Epithelial cell of prostate (primary cell): ENCODE measurements at regions not wholly inside any gene's neighbourhood (a gene's known extent, or its start where the extent isn't known, plus 50 kb on each side); places are given as distances from the start of the nearest gene placed in this dataset.
"Not testable (repeated sequence)": the region's sequence is repeated elsewhere in the genome, so short reads cannot be mapped to it uniquely, and the experiment has no call there.

Experiments
- DNase-seq: peaks from one replicate; pipeline ENCODE4 v3.0.0-alpha.2; 2011; ENCODE audit warnings: low read depth, low spot score
- H3K27ac ChIP-seq: fragments of 450-650 bp; 2 replicates; pipeline ENCODE4 v1.5.1; 2017; ENCODE audit warnings: mild to moderate bottlenecking

- H3K27ac ChIP-seq, result no peak overlapping the region
- no peak for DNase-seq
Observed at GRCh38 chr10:80697926-80698325, 160.2 kb downstream of the SH2D4B start.

- H3K27ac ChIP-seq, result no peak overlapping the region
- no peak for DNase-seq
Observed at GRCh38 chr10:80699602-80700039, 161.9 kb downstream of the SH2D4B start.

DNA sequence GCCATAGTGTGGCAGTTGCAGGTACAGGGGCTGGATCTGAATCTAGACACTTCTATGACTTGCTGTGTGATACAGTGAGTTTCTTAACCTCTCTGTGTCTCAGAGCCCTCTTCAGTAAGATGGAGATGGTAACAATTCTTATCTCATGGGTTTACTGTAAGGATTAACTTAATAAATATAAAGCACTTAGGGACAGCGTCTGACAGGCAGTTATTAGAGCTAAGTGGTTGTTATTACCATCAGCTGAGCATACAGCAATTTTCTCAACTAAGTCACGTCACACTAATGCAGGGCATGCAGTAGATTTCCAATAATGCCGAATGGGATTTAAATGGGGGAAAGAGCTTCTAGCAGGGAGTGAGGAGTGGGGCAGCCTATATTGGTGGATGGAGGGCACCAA, 162.6 kb downstream of the SH2D4B start:
- H3K27ac ChIP-seq, result no peak overlapping the region
- DNase-seq, result no peak

GRCh38 chr10:80700760-80701444, 163.2 kb downstream of the SH2D4B start:
- H3K27ac ChIP-seq, result no peak overlapping the region
- DNase-seq, result no peak

GRCh38 chr10:80701706-80702105, 164.0 kb downstream of the SH2D4B start:
- DNase-seq, result no peak
- no peak overlapping the region for H3K27ac ChIP-seq

GRCh38 chr10:80702143-80702542, 164.4 kb downstream of the SH2D4B start:
- DNase-seq, result no peak
- no peak overlapping the region for H3K27ac ChIP-seq

GRCh38 chr10:80705899-80706298, 168.2 kb downstream of the SH2D4B start:
- no peak for DNase-seq
- no peak overlapping the region for H3K27ac ChIP-seq

DNA sequence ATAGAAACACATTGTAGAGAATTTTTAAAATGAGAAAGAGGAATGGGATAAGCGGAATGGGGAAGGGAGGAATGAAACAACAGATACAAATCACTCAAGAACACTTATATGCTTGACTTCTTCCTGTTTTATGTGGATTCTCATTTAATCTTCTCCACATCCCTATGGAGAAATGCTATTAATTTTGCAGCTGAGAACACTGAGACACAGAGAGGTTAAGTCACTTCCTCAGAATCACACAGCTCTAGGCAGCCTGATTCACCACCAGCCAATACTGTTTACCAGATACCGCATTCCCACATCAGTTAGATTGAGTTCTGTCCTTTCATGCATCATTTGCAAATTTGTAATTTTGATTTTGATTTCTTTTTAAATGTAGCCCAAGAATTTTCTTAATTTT, 170.5 kb downstream of the SH2D4B start:
- H3K27ac ChIP-seq, result no peak overlapping the region
- DNase-seq, result no peak

- DNase-seq, result no peak
- H3K27ac ChIP-seq, result no peak overlapping the region
Observed at GRCh38 chr10:80708808-80709207, 171.1 kb downstream of the SH2D4B start.

- no peak for DNase-seq
- no peak overlapping the region for H3K27ac ChIP-seq
Observed at GRCh38 chr10:80709866-80710265, 172.2 kb downstream of the SH2D4B start.

DNA sequence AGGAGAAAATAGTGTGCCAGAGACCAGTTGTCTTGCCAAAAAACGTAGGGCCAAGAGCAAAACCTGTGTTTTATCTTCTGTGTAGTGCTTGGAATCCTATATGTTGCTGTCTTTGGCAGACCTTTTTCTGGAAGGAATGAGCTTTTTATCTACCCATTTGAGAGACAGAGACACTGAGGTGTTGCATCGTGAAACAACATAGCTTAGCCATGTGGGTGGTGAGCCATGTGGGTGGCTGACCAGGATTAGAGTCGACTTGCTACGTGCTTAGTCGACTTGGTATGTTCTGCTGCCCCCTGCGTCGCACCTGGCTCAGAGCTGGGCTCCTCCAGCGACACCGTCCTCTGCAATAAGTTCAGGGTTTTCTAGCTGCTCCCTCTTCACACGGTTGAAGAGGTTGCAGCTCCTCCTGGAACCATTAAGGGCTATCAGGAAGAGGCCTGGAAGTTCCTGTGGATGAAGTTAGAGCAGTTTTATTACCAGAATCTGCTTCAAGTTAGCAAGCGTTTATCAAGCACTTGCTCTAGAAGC, 175.8 kb downstream of the SH2D4B start:
- no peak for DNase-seq
- no peak overlapping the region for H3K27ac ChIP-seq

DNA sequence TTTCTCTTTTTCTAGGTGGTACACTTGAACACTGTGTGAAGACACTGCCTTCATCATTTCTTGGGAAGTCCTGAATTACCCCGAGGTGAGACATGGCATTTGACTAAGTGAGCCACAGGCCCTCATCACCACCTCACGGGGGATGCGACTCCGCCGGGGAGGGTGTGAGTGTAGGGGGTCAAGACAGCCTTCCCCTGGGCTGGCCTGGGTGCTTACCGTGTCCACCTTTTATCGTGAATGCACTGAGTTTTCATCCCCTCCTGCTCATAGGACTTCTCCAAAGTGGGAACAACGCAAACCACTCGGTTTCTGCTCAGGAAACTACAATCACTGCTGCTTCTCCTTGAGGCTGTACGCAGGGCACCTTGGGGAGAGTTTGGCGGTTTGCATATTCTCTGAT, 176.9 kb downstream of the SH2D4B start:
- DNase-seq, result no peak
- H3K27ac ChIP-seq, result no peak overlapping the region

GRCh38 chr10:80718024-80718423, 180.3 kb downstream of the SH2D4B start:
- no peak for DNase-seq
- H3K27ac ChIP-seq, result no peak overlapping the region

GRCh38 chr10:80719935-80720334, 182.2 kb downstream of the SH2D4B start:
- no peak for DNase-seq
- no peak overlapping the region for H3K27ac ChIP-seq

DNA sequence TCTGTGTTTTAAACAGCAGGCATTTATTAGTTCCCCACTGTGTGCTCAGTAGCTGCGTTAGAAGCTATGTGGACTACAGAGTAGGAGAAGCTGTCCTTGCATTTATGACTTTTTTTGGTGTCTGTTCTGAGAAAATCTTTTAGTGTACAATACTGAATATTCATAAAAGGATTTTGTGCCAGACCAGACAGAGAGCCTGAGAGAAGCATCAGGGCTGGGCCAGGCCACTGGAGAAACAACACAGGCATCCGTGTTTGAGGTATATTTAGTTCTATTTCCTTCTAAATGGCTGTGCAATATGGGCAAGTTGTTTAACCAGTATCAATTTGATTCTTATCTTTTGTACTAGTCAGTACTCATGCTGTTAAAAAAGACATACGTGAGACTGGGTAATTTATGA, 182.8 kb downstream of the SH2D4B start:
- DNase-seq, result no peak
- H3K27ac ChIP-seq, result no peak overlapping the region

DNA sequence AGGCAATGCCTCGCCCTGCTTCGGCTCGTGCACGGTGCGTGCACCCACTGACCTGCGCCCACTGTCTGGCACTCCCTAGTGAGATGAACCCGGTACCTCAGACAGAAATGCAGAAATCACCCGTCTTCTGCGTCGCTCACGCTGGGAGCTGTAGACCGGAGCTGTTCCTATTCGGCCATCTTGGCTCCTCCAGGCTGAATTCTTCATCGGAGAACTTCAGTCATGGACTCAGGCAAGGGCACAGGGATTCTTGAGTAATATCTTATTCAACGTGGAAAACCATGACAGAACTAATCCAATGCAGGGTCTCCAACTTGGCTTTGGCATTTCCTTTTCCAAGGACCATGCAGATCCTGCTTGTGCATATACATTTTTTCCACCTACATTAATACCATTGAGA, 190.7 kb downstream of the SH2D4B start:
- not testable (repeated sequence) for DNase-seq, H3K27ac ChIP-seq

GRCh38 chr10:80729896-80730295, 192.2 kb downstream of the SH2D4B start:
- H3K27ac ChIP-seq, result no peak overlapping the region
- no peak for DNase-seq

- DNase-seq, result no peak
- no peak overlapping the region for H3K27ac ChIP-seq
Observed at GRCh38 chr10:80730522-80730921, 192.8 kb downstream of the SH2D4B start.

DNA sequence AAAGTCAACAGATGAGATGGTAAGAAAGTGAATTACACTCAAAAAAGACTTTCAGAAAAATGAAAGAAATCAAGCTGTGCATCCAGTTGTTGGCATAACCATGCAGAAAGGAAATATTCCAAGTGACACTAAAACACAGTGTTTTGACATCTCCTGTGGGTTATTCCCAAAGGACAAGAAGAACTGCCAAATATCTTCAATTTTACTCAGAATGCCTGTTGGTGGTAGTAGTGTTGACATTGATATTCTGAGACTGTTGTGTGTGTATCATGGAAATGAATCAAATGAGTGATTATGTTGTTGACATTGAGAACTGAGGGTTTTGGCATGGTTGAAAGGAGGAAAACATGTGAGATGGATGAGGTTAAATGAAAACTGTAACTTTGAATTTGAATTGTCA, 196.9 kb downstream of the SH2D4B start:
- no peak overlapping the region for H3K27ac ChIP-seq
- DNase-seq, result no peak

- DNase-seq, result no peak
- H3K27ac ChIP-seq, result no peak overlapping the region
Observed at GRCh38 chr10:80737209-80737608, 199.5 kb downstream of the SH2D4B start.

- no peak for DNase-seq
- H3K27ac ChIP-seq, result no peak overlapping the region
Observed at GRCh38 chr10:80739328-80739727, 201.6 kb downstream of the SH2D4B start.

DNA sequence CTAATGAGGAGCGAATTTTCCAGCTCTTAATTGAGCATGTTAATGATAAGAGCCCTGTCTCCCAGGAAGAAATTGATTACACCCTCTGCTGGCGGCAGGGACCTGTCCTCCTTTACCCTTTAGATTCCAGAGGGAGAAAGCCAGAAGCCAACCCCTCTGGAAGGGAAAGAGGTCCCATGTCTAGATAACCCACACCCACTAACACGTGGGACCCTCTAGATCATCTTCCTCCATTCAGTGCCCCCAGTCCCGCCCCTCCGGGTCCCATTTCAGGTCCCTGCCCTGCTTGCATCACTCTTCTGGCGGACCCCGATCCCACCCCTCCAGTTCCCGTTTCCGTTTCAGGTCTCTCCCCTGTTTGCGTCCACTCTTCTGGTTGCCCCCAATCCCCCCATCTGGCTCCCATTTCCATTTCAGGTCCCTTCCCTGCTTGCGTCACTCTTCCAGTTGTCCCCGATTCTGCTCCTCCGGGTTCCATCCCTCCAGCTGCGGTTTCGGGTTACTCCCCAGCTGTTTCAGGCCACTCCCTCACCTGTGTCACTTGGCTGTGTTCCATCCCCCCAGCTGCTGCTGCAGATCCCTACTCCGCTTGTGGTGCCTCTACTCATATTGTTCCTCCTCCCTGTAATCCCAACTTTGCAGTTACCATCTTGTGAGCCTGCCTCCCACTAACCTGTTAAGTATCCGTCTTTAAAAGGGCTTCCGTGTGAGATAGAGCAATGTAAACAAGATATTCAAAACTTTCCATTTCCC, 202.4 kb downstream of the SH2D4B start:
- no peak for DNase-seq
- H3K27ac ChIP-seq, result no peak overlapping the region
